NCI-H2196 (cell line): ENCODE measurements at regions not wholly inside any gene's neighbourhood (a gene's known extent, or its start where the extent isn't known, plus 50 kb on each side); places are given as distances from the start of the nearest gene placed in this dataset.
"Not testable (repeated sequence)": the region's sequence is repeated elsewhere in the genome, so short reads cannot be mapped to it uniquely, and the experiment has no call there.

Experiments
- DNase-seq: peaks from one replicate; lab custom pipeline; 2025; ENCODE audit not compliant: unreplicated experiment; lab: John Stamatoyannopoulos, UW

DNA sequence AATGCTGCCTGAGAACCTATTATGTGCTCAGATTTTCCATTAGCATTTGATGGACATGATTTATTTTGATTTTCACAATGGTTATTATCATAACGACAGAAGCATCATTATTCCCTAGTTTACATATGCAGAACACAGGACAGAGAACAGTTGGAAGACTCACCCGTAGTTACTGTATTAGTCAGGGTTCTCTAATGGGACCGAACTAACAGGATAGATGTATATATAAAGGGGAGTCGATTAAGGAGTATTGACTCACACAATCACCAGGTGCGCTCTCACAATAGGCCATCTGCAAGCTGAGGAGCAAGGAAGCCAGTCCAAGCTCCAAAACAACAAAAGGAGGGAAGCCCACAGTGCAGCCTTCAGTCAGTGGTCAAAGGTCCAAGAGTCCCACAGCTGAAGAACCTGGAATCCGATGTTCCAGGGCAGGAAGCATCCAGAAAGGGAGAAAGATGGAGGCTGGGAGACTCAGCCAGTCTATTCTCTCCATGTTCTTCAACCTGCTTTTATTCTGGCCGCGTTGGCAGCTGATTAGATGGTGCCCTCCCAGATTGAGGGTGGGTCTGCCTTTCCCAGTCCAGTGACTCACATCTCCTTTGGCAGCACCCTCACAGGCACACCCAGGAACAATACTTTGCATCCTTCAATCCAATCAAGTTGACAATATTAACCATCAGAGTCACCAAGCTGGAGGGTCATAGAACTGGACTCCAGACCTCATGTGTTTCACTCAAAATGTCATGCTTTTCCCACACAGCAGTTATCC is 92.7 kb upstream of the XYLT1 start:
- DNase-seq = no peak

- DNase-seq = no peak
These were observed 90.3 kb upstream of the XYLT1 start for GRCh38 chr16:17561056-17561455.

- DNase-seq = no peak
These were observed 89.8 kb upstream of the XYLT1 start for GRCh38 chr16:17560548-17560947.

GRCh38 chr16:17559394-17559793 is 88.6 kb upstream of the XYLT1 start:
- no peak for DNase-seq

DNA sequence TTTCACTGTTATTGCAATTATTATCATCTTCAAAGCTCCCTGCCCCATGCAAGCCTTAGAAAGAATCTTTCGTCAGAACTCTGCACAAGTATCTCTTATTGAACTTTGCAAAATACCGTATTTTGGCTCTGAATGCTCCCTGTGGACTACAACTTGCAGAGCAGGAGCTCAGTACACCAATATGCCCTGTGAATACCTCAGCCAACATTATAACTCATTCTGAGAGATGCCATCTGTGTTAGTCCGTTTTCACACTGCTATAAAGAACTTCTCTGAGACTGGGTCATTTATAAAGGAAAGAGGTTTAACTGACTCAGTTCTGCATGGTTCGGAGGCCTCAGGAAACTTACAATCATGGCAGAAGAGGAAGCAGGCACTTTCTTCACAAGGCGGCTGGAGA is 87.2 kb upstream of the XYLT1 start:
- no peak for DNase-seq

DNA sequence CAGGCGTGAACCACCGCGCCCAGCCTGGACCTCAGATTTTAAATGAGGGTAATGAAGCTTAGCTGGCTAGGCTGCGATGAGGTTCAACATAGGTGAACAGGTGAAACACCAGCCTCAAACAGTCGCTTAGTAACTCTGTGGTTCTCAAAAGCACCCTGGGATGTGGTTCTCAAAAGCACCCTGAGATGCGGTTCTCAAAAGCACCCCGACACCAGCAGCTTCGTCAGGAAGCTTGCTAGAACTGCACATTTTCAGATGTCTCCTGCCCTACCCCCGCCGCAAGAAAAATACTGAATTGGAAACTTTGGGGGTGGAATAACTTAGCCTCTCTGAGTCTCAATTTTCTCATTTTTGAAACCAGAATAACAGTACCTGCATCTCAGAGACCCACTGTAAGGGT is 86.7 kb upstream of the XYLT1 start:
- DNase-seq = no peak

DNA sequence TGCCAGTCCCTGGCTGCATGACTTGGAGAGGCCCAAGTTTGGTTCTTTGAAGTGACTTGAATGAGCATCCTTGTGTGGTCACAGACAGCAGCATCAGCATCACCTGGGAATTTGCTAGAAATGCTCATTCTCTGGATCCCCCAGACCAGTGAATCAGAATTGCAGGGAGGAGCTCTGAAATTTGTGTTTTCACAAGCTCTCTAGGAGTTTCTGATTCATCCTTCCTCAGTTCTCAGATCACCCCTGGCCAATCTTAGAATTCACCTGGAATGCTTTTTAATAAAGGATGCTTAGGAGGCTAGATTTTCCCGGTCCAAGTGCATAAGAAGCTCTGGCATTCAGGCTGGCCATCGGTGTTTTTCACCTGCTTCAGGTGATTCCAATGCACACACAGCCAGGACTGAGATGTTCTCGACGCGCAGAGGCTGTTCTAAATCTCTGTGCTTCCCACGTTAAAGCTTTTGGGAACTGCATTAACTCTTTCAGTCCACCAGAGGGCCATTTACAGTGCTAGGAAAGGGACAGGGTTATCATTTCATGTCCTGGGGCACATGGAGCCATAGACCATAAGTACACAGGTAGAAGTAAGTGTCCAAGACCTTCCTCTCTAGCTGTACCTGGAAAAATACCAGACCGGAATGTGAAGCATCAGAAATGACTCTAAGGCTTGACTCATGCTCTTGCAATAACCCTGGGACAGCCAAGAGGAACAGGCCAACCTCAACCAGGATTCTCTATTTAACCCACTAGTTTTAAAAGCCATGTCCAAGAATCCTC is 85.7 kb upstream of the XYLT1 start:
- peak; percentile 32 for DNase-seq

- DNase-seq = no peak
These were observed 84.4 kb upstream of the XYLT1 start for GRCh38 chr16:17555176-17555575.

DNA sequence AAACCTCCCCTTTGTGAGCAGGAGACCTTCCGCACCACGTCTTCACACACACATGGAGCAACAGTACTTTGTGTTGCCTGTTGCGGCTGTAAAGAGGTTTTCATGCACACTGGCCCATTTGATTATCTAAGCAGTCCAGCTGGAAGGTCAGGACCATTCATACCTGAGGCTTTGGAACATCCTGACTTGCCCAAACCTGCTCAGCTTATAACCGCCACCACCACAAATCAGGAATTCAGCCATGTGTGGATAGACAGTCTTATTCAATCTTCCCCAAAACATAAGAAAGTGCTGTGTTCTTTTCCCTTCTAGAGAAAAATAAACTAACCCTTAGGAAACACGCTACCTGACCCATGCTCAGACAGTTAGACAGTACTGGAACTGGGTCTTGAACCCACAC is 81.6 kb upstream of the XYLT1 start:
- no peak for DNase-seq

- not testable (repeated sequence) for DNase-seq
These were observed 80.9 kb upstream of the XYLT1 start for GRCh38 chr16:17551682-17552081.

GRCh38 chr16:17548825-17549224 is 78.1 kb upstream of the XYLT1 start:
- no peak for DNase-seq

DNA sequence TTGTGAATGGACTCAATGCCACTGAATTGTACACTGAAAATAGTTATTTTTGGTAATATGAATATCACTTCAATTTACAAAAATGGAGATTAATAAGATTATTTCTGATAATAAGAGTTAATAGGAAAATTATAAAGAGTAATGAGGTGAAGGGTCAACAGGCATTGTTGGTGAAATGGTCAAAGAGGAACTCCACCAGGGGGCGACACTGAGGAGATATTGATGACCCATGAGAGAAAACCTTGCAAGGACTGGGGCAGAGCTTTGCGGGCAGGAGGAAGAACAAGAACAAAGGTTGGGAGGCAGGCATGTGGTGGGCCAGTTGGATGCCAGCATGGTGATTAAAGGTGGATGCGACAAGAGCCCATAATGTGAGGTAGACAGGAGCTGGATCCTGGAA is 74.0 kb upstream of the XYLT1 start:
- no peak for DNase-seq

DNA sequence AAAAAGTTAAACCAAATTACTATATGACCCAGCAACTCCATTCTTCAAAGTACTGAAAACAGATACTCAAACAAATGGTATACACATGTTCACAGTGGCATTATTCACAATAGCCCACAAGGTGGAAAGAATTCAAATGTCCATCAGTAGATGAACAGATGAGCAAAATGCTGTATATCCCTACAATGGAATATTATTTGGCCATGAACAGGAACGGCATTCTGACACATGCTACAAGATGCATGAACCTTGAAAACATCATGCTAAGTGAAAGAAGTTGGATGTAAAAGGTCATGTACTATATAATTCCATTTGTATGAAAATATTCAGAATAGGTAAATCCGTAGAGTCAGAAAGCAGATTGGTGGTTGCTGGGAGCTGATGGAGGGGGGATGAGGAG is 73.5 kb upstream of the XYLT1 start:
- no peak for DNase-seq

- DNase-seq = no peak
These were observed 72.3 kb upstream of the XYLT1 start for GRCh38 chr16:17543073-17543472.

- no peak for DNase-seq
These were observed 70.6 kb upstream of the XYLT1 start for GRCh38 chr16:17541324-17541723.

- DNase-seq = no peak
These were observed 68.2 kb upstream of the XYLT1 start for GRCh38 chr16:17538927-17539326.

DNA sequence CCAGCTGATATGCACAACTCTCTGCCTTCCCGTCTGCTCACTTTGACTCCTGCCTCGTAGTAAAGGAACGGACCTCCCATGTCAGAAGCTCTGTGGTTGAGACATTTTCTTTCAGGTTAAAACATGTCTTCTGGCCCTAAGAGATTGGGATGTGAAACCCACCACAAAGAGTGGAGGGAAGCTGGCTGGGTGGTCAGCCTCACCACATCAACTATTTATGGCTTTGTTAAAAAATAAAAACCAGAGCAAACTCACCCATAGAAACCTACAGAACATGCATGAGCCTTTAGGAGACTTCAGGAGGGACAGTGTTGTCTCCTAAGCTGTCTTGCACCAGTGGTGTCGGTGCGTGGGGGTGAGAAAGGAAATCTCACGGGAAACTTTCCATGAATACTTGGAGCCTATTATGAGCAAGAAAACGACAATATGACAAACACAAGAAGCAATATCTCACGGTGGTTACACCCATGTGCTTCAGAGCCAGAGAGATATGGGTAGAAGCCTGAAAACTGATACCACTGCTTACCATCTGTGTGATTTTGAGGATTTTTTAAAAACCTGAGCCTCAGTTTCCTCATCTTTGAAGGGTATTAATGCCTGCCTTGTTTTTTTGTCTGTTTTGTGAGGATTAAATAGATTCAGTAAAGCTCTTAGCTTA is 61.7 kb upstream of the XYLT1 start:
- no peak for DNase-seq

DNA sequence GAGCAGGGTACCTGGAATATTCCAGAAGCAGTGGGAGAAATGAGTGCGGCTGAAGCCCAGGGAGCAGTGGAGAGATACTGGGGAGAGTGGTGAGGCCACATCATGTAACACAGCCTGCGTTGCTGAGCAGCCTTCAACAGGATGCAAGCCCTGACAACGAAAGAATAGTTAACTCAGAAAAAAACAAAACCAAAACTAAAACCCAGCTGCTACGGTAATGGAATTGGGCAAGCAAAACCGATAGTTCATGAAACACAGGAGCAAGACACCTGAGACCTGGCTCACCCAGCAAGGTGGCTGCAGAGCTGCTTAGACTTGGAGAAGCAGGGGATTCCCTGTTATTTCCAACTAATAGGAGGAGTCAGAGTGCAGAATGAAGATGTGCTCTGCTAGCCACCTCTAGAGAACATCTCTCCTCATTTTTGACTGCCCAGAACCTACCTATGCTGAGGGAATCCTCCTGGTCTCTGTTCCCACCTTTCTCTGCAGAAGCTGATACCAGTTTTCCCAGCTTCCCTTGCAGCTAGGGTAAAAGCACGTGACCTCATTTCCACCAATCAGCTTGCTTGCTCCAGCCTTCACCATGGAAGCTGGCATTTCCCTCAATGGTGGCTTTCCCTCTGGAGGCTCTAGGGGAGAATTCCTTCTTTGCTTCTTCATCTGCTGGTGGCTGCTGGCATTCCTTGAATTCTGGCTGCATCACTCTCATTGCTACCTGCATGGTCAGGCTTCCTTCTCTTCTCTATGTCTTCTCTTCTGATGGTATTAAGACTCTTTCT is 59.4 kb upstream of the XYLT1 start:
- no peak for DNase-seq

- DNase-seq = no peak
These were observed 56.5 kb upstream of the XYLT1 start for GRCh38 chr16:17526956-17527937.

DNA sequence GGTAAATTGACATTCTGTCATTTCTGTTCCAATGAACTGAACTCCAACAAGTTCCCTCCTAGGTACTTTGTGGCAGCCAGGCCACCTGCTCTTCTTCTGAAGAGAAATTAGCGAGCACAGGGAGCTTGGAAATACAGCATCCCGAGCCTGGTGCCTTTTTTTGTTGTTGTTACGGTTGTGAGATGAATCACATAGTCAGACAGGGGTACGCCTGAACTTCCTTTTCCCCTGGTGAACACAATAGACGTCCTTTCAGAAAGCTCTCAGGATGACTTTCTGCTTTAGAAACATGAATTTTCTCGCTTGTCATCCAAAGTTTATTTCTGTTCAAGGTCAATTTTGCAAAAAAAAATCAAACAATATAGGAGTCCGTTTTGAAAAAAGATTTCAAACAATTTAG is 53.9 kb upstream of the XYLT1 start:
- DNase-seq = no peak
